Stimulated activated CD4-positive, alpha-beta T cell treated with anti-CD3 and anti-CD28 coated beads, Interleukin-15, amount 100 ng/mL, for 24 hours (primary cell): ENCODE measurements at regions not wholly inside any gene's neighbourhood (a gene's known extent, or its start where the extent isn't known, plus 50 kb on each side); places are given as distances from the start of the nearest gene placed in this dataset.

ENCODE experiments used
- DNase-seq: peaks from one replicate; pipeline ENCODE4 v3.0.0-alpha.2; 2020

DNA sequence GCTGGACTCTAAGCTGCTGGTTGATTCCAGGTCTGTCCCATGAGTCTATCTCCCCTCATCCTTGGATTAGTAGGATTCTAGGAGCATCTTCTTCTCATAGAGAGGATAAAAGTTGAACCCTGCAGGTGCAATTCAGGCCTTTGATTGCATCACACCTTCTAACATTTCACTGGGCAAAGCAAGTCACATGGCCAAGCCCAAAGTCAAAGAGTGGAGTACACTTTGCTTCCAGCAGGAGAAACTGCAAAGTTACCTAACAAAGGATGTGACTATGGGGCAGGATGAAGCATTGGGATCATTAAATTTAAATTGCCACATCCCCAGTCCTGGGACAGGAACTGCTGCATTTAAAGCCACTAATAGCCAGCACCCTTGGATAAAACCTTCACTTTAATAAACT is 51.0 kb upstream of the EGFLAM start:
- DNase-seq, result no peak

DNA sequence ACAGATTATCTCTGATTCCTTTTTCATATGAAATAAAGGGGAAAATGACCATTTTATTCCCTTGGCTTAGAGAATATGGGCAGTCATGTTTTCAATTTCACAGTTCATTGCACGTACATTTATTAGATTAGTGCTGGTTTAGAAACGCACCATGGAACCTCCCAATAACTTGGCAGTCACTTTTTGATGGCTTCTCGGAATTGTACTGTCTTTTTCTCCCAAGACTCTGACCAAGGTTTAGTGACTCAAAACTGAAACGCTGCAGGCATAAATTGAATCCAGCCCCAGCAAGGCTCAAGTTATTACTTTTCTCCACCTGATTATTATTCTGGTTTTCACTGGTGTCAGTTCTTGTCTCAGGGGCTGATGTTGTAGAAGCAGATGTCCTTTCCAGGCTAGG is 55.6 kb upstream of the EGFLAM start:
- no peak for DNase-seq

DNA sequence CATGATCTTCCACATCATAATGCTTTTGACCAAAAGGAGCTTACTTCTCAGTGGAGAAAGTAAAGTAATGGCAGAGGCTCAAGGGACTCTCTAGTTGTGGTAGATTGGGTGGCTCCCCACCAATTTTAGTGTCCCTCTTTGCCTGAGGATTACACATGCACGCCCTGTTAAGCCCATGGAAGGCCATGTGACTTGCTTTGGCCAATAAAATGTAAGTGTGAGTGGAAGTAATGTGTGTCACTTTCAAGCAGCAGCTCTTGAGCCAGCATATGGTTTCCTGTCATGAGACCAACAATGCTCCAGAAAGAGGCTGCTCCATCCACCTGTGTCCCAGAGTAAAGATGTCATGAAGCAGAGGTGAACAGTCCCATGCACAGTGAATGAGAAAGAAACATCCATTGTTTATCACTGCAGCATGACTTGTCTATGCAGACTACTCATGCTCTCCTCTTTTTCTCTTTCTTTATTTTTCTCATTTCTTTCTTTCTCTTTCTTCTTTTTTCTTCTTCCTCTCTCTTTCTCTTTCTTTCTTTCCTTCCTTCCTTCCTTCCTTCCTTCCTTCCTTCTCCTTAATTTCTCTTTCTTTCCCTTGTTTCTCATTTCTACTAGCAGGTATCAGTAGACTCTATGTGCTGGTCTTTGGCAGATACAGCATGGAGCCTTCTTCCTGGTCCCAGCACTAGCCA is 57.3 kb upstream of the EGFLAM start:
- DNase-seq, result no peak

DNA sequence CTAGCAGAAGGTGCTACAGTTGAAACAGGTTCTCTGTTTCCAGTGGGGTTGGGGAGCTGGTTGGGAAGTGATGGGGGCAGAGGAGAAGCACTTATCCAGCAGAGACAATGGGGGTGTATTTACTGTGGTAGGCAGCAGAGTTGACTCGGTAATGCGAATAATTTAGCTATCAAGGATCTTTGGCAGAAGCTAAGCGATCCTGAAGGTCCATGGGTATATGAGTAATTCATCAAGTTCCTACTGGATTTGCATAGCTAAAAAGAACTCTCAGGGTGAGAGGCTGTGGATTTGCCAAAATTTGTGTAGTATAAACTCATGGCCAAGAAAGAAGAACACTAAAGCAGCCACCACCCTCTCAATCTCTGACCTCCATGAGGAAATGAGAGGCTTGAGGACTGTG is 61.2 kb upstream of the EGFLAM start:
- no peak for DNase-seq

DNA sequence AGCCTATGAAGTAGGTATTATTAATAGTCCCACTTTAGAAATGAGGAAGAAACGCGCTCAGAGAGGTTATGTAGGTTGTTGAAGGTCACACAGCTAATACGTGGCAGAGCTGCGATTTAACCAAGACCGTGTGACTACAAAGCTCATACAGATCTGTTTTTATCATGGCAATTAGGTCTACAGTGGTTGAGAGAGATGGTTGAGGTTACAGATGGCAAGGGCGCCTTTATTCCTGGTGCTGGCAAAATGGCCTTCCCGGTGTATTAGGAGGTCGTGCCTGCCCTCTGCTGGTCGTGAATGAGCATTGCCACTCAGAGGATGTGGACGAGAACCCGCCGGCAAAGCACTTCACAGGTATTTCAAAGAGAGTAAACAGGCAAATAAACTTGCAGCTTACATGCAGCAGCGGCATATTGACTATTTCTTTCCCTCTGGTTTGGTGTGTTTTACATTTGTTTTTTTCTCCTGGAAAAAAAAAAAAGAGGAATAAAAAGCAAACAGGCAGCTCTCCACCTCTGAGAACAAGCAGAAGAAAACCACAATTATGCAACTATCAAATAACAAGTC is 65.3 kb upstream of the EGFLAM start:
- peak; percentile 70 for DNase-seq

DNA sequence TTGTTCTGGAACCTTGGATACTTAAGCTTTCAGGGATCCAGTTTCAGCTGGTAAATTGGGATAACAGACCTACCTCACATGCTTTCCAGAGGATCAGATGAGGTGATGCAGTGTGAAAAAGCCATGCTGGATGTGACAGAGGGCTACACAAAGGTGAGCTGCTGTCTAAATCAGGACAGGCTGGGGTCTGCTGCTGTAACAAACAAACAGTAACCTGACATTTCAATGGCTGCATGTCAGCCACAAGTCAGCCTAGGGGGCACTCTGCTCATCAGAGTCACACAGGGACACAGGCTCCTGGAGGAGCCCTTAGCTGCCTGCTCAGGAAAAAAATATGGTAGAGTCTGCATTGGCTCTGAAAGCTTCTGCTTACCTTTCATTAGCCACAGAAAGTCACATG is 66.7 kb upstream of the EGFLAM start:
- no peak for DNase-seq

DNA sequence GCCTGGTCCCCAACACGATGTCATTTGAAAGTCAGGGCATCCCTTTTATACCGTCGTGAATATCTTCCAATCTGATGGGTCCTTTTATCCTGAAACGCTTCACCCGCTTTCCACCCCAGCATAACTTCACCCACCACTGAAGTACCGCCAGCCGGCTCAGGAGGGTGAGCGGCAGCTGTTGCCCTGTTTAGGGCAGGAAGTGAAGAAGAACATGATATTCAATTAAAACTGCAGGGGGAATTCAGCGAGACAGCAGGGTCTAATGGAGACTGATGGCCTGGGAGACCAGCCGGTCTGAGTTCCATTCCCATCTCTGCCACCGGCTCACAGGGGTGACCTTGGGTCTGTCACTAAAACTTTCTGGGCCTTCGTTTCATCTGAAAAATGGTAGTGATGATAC is 68.2 kb upstream of the EGFLAM start:
- DNase-seq, result no peak

DNA sequence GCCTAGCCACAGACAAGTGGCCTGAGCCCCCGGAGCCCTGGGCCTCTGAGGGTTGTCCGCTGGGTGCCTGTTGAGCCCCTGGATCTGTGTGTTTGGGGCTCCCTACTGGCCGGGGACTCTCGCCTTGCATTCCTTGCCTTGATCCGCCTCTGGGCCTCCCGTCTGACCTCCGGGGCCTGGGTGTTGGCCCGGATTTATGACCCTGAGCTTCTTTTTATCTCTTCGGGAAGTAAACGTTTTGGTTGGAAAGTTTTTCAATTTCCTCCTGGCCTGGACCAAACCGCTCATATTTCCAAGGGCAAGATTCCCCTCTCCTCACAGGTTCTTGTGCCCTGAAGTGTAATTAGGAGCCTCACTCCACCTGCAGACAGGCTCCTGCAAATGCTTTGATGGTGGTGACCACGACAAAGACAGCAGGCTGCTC is 69.3 kb upstream of the EGFLAM start:
- no peak for DNase-seq

DNA sequence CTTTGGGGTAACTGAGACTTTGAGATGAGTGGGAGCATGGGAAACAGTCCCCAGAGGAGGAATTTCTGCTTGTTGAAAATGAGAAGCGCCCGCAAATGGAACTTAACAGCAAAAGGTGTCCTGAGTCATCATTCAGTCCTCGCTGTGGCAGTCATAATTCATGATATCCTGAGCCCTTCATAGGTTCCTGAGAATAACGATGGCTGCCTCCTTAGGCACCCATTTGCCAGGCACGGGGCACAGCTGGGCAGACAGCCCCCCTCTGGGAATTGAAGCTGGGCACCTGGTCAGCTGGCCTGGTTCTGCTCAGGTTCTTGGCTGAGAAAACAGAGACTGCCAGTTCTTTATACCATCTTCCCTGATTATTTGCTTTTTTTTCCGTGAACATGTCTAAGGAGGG is 69.8 kb upstream of the EGFLAM start:
- DNase-seq, result no peak

DNA sequence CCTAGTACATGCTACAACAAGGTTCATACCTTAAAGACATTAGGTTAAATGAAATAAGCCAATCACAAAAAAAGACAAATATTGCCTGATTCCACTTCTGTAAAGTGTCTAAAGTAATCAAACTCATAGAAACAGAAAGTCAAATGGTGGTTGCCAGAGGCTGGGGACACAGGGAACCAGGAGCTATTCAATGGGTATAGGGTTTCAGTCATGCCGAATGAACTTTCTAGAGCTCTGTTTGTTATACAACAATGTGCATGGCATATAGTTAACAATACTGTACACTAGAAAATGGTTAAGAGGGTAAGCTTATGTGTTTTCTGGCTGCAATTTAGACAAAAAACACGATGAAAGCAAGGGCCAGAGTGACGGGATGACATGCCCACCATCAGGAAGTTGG is 70.8 kb upstream of the EGFLAM start:
- DNase-seq, result no peak

DNA sequence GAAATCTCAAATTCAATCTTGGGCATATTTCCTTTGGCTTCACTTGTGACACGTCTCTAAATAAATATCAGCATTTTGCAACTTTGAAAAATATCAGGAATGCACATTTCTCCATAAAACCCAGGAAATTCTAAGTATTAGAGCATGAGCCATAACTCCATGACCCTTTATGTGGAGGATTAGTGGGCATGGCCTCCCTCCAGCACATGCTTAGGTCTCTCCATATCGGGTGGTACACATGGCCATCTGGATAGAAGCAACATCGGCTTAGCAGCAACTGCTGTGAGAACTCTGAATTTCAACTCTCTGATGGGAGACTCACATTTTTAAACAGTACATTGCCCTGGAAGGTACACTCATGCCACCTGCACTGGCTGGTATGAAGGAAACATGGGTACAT is 73.7 kb upstream of the EGFLAM start:
- no peak for DNase-seq

DNA sequence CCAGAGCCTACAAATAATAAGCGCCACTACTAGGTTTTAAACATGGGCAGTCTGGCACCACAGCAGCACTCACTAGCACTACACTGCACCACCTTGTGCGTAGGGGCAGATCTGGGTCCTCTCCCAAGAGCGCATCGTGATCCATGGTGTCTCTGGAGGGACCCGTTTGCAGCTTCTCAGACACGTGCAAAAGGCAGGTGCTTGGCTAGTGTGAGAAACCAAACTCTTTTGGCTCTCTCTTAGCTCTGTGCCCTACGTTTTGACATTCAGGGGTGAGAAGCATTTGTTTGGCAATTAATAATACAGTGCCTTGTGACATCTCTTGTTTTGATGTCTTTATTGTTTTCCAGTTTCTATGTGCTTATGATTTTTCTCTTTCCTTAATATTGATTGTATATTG is 75.4 kb upstream of the EGFLAM start:
- DNase-seq, result no peak

DNA sequence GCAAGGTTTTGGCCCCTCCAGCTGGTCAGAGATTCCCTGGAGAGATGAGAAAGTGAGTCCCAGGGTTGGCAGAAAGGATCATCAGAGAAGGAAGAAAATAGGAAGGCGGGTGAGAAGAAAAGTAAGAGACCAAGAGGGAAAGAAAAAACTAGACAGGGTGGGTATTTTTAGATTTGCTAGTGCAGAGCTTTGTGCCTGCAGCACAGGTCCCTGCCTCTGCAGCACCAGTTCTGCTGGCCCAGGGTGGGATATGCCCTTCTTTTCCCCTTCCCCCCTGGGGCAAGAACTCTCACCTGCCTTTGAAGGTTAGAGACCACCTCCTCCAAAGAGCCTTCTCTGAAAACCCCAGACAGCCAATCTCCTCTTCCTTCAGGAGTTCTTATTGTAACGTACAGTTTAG is 90.3 kb upstream of the EGFLAM start:
- no peak for DNase-seq

DNA sequence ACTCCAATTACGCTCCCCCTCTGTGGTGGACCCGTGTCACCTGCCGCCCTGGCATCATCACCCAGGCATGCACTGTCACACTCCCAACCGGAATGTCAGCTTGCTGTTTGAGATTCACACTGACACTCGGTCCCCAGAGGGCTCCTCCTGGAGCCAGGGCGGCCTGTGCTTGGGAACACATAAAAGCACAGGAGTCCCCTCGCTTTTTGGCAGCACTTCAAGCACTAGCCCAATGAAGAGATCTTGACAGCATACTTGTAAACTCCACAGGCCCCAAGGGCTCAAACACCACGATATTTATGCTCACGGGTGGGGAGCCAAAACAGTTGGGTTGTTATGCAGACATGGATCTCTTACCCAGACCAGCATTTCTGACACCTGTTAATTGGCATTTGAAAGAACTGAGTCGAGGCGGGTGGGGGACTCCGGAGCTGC is 90.8 kb upstream of the EGFLAM start:
- no peak for DNase-seq

DNA sequence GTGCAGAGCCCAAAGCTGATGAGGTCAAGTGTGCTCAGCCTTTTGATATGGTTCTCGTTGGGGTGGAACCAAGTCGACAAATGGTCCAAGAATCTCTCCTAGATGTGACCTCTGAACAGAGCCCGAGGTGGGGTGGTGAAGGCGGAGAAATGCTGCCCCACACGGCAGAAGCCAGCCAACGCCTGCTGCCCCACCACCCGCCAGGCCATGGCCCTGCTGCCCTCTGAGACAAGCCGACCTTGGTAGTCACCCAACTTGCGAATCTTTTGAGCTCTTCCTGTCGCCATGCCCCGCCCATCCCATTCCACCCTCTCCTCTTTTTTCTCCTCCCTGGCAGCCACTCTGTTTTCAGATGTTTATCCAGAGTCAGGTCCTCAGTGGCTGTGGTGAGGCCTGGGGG is 91.5 kb upstream of the EGFLAM start:
- no peak for DNase-seq

DNA sequence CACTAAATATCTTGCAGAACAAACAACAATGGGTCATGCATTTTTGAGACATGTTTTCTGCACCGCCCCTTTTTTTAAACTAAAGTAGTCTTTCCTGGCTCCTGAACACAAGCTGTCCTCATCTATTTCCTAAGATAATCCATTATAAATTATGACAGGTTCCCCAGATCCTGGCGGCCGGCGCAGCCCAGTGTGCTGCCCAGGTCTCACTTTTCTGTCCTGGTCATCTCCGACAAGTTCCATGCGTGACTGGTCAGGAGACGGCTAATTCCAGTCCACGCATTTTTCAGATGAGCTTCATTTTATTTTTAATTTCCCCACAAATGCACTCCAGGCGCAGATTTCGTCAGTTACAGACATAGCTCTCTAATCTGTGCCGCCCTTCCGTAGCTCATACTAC is 92.9 kb upstream of the EGFLAM start:
- no peak for DNase-seq

DNA sequence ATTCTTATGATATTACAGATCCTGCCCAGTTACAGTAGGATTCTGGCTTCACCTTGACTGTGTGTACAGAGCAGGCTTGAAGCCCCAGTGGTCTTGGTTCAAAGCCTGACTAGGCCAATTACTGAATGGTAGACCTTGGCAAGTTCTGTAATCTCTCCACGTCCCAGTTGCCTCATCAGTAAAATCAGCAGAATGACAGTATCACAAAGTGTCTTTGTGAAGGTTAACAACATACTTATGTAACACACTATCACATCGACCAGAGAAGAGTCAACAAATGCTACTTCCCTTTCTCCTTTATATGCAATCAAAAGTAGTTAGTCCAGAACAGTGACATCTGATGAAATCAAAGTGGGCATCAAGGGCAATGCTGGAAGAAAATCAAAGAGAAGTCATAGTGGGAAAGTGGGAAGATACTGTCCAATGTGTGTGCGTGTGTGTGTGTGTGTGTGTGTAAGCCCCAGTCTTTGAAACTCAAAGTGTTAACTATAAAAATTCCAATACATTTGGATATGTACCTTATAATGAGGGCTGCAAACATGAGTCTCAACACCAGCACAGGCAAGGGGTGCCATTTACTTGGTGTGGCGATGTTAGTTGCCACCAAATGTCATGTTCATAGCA is 93.5 kb upstream of the EGFLAM start:
- no peak for DNase-seq

DNA sequence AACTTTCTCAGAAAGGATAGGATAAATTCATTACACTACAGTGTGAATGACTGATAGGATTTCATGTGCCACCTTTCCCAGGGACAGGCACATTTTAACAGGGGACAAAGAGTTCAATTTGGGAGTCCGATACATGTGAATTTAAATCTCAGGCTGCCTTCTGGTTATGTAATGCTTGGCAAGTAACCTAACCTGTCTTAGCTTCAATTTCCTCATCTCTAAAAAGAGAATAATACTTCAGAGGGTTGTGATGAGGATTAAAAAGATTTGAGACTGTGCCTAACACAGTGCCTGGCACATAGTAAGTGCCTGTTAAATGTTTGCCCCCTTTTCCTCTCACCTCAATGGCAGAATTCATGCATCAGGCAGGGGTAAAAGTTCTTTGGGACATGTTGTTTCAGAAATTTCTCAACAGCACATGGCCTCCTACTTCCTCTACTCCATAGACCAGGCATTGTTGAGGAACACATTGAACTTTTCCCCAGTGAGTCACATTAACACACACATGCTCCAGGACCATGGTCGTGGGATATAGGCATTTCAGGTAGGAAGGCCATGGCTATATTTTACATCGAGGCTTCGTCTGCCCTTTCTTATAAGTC is 94.6 kb upstream of the EGFLAM start:
- no peak for DNase-seq

DNA sequence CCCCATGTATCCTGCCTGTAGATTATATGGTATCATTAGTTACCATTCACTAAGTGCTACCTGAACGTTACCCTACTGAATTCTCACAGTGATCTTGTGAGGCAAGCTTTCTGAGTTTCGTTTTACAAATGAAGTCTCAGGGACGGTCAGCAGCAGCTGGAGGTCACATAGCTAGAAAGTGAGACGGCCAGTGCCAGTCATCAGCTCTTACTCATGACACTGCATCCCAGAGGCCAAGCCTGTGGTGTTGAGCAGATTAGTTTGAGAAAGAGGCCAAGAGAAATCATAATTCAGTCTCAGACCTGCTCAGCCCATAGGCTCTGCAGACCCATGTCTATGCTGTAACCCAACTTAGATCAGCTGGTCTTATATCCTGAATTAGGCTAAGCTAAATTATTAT is 95.7 kb upstream of the EGFLAM start:
- DNase-seq, result no peak

DNA sequence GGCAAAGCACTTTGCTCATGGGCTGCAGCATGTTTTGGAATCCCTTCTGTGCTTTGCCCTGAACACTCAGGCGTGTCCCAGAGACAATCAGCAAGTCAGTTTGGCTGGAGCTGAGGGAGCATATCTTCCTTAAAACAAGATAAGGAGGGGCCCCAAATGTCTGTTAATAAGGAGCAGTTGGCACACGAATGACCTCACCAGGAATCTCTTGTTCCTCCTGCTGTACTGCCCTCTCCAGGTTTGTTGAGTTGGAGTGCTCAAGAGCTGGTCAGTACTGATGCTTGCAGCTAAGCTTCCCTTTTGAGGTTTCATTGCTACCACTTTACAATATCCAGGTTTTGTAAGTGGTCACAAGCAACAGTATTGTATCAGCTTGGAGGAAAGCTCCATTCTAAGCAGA is 101.3 kb upstream of the EGFLAM start:
- DNase-seq, result no peak

DNA sequence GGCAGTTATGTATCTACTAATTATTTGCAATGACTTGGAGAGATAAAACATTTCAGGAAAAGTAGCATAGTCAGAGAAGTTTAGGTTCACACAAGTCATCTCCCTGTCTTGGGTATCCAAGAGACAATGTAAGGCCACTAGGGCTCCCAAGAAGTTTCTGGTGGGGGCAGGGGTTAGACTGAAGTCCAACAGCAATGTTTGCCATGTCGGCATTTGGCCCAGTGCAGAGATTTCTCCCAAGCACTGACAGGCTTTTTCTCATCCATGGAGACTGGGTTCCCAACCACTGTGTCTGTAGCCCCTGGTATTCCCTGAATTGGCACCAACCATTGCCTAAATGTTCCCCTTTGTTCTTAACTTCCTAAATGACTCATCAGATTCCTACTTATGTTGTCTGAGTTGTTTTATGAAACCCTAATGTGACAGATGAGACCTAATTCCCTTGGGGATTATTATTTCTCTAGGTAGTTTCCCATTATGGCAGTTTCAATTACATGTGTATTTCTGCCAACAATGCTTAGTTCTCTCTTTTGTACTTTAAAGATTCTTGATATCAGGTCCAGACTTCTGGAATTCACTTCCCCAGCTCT is 103.6 kb upstream of the EGFLAM start:
- no peak for DNase-seq

DNA sequence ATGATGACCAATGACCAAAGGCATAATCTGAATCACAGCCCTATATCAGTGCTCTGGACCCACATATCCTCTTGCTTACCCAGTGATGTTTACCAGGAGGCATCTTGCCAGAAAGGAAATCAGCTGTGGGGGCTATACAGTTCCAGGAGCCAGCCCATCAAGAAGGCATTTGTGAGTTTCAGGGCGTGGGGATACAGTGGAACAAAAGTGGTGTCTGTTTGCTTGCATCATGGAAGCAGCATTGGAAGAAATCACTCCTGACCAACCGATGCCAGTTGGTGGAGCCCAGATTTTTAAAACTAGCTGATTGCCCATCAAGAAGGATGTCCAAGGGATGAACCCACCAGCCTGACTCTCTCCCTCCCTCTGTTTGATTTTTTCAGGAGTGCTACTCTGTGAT is 106.5 kb upstream of the EGFLAM start:
- no peak for DNase-seq

DNA sequence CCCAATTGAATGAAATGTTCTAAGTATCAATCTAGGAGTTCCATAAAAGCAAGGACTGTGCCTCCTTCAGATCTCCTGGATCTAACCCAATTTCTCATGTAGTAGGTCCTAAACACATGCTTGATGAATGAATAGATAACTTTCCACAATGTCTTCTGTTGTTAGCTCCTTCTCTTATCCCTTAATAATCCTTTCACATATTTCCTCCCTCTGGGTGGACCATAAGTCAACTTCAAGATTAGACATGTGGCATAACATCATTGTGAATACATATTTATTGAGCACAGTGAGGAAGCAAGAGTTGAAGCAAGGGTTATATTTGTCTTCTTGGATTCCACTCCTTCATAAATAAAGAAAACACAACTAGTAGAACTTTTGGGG is 108.6 kb upstream of the EGFLAM start:
- no peak for DNase-seq

DNA sequence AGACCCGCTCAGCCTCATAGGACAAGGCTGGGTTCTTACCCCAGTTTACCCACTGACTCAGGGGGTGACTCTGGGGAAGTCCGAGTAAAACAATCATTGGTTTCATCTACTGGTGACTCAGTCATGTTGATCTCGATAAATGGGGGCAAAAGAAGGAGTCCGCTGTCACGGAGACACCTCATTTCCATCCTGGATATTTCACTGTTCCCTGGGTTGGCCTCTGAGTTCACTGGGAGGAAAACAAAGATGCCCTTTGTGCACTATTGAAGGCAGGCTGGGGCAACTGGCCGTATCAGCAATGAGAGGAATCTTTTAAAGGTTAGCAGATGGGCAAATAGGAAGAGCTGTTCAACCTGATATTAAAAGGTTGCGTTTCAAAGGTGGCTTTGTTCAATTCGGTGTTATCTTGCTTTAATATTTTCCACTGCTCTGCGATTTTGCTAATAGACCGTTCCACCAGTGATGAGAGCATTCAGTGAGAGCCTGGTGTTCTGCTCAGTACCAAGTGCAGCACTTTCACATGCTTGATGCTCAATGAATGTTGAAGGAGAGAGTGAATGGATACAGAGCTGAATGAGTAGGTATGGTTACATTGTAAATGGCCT is 110.2 kb upstream of the EGFLAM start:
- no peak for DNase-seq
